Motor neuron (in vitro differentiated cells): ENCODE measurements at regions not wholly inside any gene's neighbourhood (a gene's known extent, or its start where the extent isn't known, plus 50 kb on each side); places are given as distances from the start of the nearest gene placed in this dataset.

Experiments used
- ATAC-seq, 8 experiments: fragments of 200-7000 bp; cut with Tn5 transposase; replicated peaks in 6 of 8; 2 replicates each; pipeline ENCODE4 v1.8.0; 2021; ENCODE audit warnings: mild to moderate bottlenecking in 8 of 8, moderate library complexity in 8 of 8
- H3K27ac ChIP-seq, 2 donors: fragments of 250-450 bp; sonication (Bioruptor Pico); 2 replicates each; pipeline ENCODE4 v1.9.0; 2021; ENCODE audit warnings: antibody characterized with exemption in 2 of 2, mild to moderate bottlenecking in 2 of 2, moderate library complexity in 1 of 2
- H3K4me1 ChIP-seq, 2 donors: fragments of 250-450 bp; sonication (Bioruptor Pico); replicated peaks in 1 of 2; 2 replicates each; pipeline ENCODE4 v1.6.1; 2021; ENCODE audit warnings: antibody characterized with exemption in 2 of 2, mild to moderate bottlenecking in 2 of 2, moderate library complexity in 1 of 2
- H3K4me3 ChIP-seq, 5 donors: fragments of 250-450 bp; sonication (Bioruptor Pico); 2 replicates each; pipeline ENCODE4 v1.9.0; 2021; ENCODE audit warnings: antibody characterized with exemption in 5 of 5, mild to moderate bottlenecking in 5 of 5, moderate library complexity in 4 of 5
- WGBS, 10 experiments: fragments of 450-650 bp; shearing (Covaris generic); methylation state at CpG; one replicate each; pipeline ENCODE4 v1.0.0; 2022; 5-methylcytosine and 5-hydroxymethylcytosine counted together
- in situ Hi-C, 9 experiments: fragments of 400-800 bp; cut with MboI; loops; one replicate each; pipeline ENCODE4 v1.15.0; 2021; ENCODE audit warnings: low sequenced_read_pairs in 9 of 9, low pct_unique_long_range_greater_than_20kb in 2 of 9; ENCODE audit not compliant: unreplicated experiment in 9 of 9

DNA sequence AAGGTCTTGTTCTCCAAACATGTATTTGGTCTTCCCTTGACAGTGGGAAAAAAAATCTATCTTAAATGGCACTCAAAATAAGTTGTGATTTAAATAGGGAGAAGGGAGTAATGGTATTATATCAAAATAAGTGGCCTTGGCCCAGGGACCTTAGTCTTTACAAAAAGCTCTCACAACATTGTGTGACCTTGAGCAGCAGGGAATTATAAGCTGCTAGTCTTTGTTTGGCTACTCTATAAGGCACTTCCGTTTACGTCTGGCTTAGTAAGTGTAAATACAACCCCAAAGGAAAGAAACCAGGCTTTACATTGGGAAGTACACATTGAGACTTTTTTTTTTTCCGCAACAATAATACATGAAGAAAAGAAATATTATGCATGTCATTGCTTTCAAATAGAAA, 734.0 kb upstream of the LINC00305 start:
- 17 to 100% (median 78%) methylated on average over 1 to 3 of the region's 3 CpGs for WGBS, 10 experiments
- H3K27ac ChIP-seq, result no peak overlapping the region
- no peak for ATAC-seq
- H3K4me1 ChIP-seq, result no peaks in the 10 kb centered on the region
- in situ Hi-C loops, result no loop called here
- no peak overlapping the region for H3K4me3 ChIP-seq

DNA sequence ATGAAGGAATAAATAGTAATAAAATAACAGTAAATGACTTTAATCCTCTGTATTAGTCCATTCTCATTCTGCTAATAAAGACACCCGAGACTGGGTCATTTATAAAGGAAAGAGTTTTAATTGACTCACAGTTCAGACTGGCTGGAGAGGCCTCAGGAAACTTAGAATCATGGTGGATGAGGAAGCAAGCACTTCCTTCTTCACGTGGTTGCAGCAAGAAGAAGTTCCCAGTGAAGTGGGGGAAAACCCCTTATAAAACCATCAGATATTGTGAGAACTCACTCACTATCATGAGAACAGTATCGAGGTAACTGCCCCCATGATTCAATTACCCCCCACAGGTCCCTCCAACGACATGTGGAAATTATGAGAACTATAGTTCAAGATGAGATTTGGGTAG, 727.9 kb upstream of the LINC00305 start:
- Histone ChIP-seq H3K4me1 (no peaks in the 10 kb centered on the region), H3K4me3 (no peak overlapping the region), H3K27ac (no peak overlapping the region)
- in situ Hi-C loops, result no loop called here
- ATAC-seq, result no peak
- 0 to 100% (median 70%) methylated on average over 1 to 4 of the region's 4 CpGs for WGBS, 10 experiments

GRCh38 chr18:64872710-64873458, 724.0 kb upstream of the LINC00305 start:
- no peak for ATAC-seq
- in situ Hi-C loops, result no loop called here
- Histone ChIP-seq H3K4me3 (no peak overlapping the region), H3K4me1 (no peaks in the 10 kb centered on the region), H3K27ac (no peak overlapping the region)
- 0 to 100% (median 90%) methylated on average over 1 to 3 of the region's 3 CpGs; no CpG with 5 or more reads in 1 of the 10 experiments for WGBS, 10 experiments

GRCh38 chr18:64854112-64854511, 705.2 kb upstream of the LINC00305 start:
- Histone ChIP-seq H3K4me3 (no peak overlapping the region), H3K4me1 (no peaks in the 10 kb centered on the region), H3K27ac (no peak overlapping the region)
- no peak for ATAC-seq
- in situ Hi-C loops, result no loop called here
- WGBS, 10 experiments, result 0 to 100% (median 86%) methylated on average over 1 of the region's 1 CpG; no CpG with 5 or more reads in 1 of the 10 experiments

DNA sequence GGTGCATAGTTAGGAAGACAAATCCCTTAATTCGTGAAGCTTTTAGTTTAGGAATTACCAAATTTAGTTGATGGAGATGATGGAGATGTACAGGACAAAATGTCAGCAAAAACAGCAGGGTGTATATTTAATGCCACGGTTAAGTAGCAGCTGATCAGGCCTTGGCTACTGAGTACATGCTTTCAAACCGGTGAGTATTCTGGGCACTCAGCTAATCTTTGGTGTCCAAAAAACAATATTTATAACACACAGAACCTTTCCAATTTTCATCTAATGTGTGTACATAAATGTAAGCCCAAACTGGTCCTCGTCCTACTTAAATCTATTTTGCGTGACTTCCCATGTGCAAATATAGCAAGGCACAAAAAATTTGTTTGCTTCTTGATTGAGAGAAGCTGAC, 703.4 kb upstream of the LINC00305 start:
- no peaks in the 10 kb centered on the region for H3K4me1 ChIP-seq
- H3K27ac ChIP-seq, result no peak overlapping the region
- in situ Hi-C loops, result no loop called here
- no peak overlapping the region for H3K4me3 ChIP-seq
- ATAC-seq, result no peak
- 5 to 93% (median 61%) methylated on average over 1 to 5 of the region's 5 CpGs for WGBS, 10 experiments

GRCh38 chr18:64851726-64852125, 702.8 kb upstream of the LINC00305 start:
- Histone ChIP-seq H3K27ac (no peak overlapping the region), H3K4me3 (no peak overlapping the region), H3K4me1 (no peaks in the 10 kb centered on the region)
- in situ Hi-C loops, result no loop called here
- 0 to 100% (median 84%) methylated on average over 1 to 4 of the region's 6 CpGs; no CpG with 5 or more reads in 3 of the 10 experiments for whole genome bisulfite sequencing, 10 experiments
- ATAC-seq, result no peak

GRCh38 chr18:64850791-64851190, 701.9 kb upstream of the LINC00305 start:
- no peak overlapping the region for H3K27ac ChIP-seq
- in situ Hi-C loops, result no loop called here
- ATAC-seq, result no peak
- H3K4me3 ChIP-seq, result no peak overlapping the region
- H3K4me1 ChIP-seq, result no peaks in the 10 kb centered on the region
- WGBS, 10 experiments, result 0 to 100% (median 95%) methylated on average over 1 of the region's 1 CpG; no CpG with 5 or more reads in 2 of the 10 experiments

- in situ Hi-C loops, result no loop called here
- no peak for ATAC-seq
- no peak overlapping the region for H3K4me3 ChIP-seq
- WGBS, 10 experiments, result 0 to 81% (median 44%) methylated on average over 1 to 2 of the region's 2 CpGs; no CpG with 5 or more reads in 1 of the 10 experiments
- no peak overlapping the region for H3K27ac ChIP-seq
- no peaks in the 10 kb centered on the region for H3K4me1 ChIP-seq
These were observed 692.2 kb upstream of the LINC00305 start for GRCh38 chr18:64840911-64841701.

DNA sequence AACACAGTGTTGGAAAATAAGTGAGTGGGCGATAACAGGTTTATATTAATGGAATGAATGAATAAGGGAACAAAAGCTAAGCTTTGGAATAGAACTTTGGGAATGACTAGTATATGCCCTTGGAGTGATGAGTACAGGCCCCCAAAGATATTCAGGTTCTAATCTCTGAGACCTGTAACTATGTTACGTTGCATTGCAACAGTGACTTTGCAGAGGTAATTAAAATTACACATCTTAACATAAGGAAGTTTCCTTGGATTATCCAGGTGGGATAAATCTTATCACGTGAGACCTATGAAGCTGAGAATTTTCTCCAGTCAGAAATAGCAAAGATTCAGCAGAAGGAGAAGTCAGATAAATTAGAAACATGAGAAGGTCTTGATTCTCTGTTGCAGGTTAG, 661.5 kb upstream of the LINC00305 start:
- in situ Hi-C loops, result no loop called here
- Histone ChIP-seq H3K27ac (no peak overlapping the region), H3K4me3 (no peak overlapping the region), H3K4me1 (no peaks in the 10 kb centered on the region)
- ATAC-seq, result no peak
- WGBS, 10 experiments, result 10 to 100% (median 89%) methylated on average over 2 to 3 of the region's 3 CpGs; no CpG with 5 or more reads in 1 of the 10 experiments

DNA sequence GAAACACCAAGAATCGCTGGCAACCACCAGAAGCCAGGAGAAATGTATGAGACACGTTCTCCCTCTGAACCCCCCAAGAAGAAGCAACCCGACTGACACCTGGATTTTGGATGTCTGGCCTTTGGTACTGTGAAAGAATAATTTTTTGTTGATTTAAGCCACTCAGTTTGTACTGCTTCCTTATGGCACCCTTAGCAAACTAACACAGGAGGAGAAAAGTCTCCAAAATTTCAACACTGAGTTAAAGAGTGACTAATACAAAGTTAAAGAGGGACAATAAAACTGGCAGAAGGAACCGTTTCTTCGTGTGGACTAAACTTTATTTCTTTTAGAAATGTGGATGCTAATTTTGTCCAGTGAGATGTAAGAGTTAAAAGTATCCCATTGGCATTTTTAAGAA, 660.9 kb upstream of the LINC00305 start:
- ATAC-seq, result no peak
- 0 to 100% (median 76%) methylated on average over 1 to 5 of the region's 5 CpGs for WGBS, 10 experiments
- H3K4me3 ChIP-seq, result no peak overlapping the region
- no peak overlapping the region for H3K27ac ChIP-seq
- no peaks in the 10 kb centered on the region for H3K4me1 ChIP-seq
- in situ Hi-C loops, result no loop called here

GRCh38 chr18:64807560-64807959, 658.7 kb upstream of the LINC00305 start:
- in situ Hi-C loops, result no loop called here
- no peak overlapping the region for H3K27ac ChIP-seq
- no peaks in the 10 kb centered on the region for H3K4me1 ChIP-seq
- 0 to 93% (median 70%) methylated on average over 1 to 5 of the region's 5 CpGs; no CpG with 5 or more reads in 2 of the 10 experiments for WGBS, 10 experiments
- ATAC-seq, result no peak
- H3K4me3 ChIP-seq, result no peak overlapping the region

DNA sequence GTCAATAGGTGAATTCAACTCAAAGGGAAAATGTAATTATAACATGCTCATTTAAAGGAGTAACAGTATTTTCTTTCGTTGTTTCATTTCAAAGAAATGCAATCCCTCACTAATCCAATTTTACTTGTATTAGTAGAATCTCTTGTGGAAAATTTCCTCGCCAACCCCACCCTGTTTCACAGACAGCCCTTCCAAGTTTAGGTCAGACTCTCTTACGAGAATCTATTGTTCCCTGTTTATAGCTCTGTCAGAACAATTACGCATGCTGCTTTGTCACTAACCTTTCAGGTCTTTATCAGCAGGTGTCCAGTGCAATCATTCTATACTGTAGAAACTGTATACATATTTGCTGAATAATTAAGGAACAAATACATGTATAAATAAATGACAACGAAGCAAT, 657.8 kb upstream of the LINC00305 start:
- ATAC-seq, result no peak
- in situ Hi-C loops, result no loop called here
- 12 to 100% (median 81%) methylated on average over 2 to 5 of the region's 5 CpGs for WGBS, 10 experiments
- Histone ChIP-seq H3K4me3 (no peak overlapping the region), H3K4me1 (no peaks in the 10 kb centered on the region), H3K27ac (no peak overlapping the region)

- ATAC-seq, result no peak
- no peaks in the 10 kb centered on the region for H3K4me1 ChIP-seq
- 35 to 100% (median 92%) methylated on average over 2 of the region's 2 CpGs; no CpG with 5 or more reads in 3 of the 10 experiments for WGBS, 10 experiments
- H3K4me3 ChIP-seq, result no peak overlapping the region
- H3K27ac ChIP-seq, result no peak overlapping the region
- in situ Hi-C loops, result no loop called here
These were observed 657.3 kb upstream of the LINC00305 start for GRCh38 chr18:64806232-64806631.
